HG02938 (cell line): ENCODE measurements at regions not wholly inside any gene's neighbourhood (a gene's known extent, or its start where the extent isn't known, plus 50 kb on each side); places are given as distances from the start of the nearest gene placed in this dataset.
"Not testable (repeated sequence)": the region's sequence is repeated elsewhere in the genome, so short reads cannot be mapped to it uniquely, and the experiment has no call there.

Experiments used
- ATAC-seq: cut with Tn5 transposase; IDR thresholded peaks from one replicate; pipeline ENCODE4 v1.9.1; 2021; ENCODE audit warnings: mild to moderate bottlenecking, moderate library complexity; ENCODE audit not compliant: unreplicated experiment

GRCh38 chr18:78784861-78785260 is 194.8 kb upstream of the SALL3 start:
- no peak for ATAC-seq

- ATAC-seq: no peak
These were observed 193.9 kb upstream of the SALL3 start for GRCh38 chr18:78785706-78786105.

- no peak for ATAC-seq
These were observed 192.8 kb upstream of the SALL3 start for GRCh38 chr18:78786776-78787175.

- no peak for ATAC-seq
These were observed 191.9 kb upstream of the SALL3 start for GRCh38 chr18:78787751-78788150.

GRCh38 chr18:78788161-78788560 is 191.5 kb upstream of the SALL3 start:
- ATAC-seq: no peak

GRCh38 chr18:78789850-78790249 is 189.8 kb upstream of the SALL3 start:
- no peak for ATAC-seq

GRCh38 chr18:78790511-78790910 is 189.1 kb upstream of the SALL3 start:
- ATAC-seq: no peak

GRCh38 chr18:78790960-78791359 is 188.7 kb upstream of the SALL3 start:
- no peak for ATAC-seq

- no peak for ATAC-seq
These were observed 187.5 kb upstream of the SALL3 start for GRCh38 chr18:78792094-78792493.

- ATAC-seq: no peak
These were observed 186.9 kb upstream of the SALL3 start for GRCh38 chr18:78792736-78793135.

- ATAC-seq: no peak
These were observed 186.1 kb upstream of the SALL3 start for GRCh38 chr18:78793313-78794070.

- no peak for ATAC-seq
These were observed 185.6 kb upstream of the SALL3 start for GRCh38 chr18:78794071-78794430.

GRCh38 chr18:78796693-78797455 is 182.7 kb upstream of the SALL3 start:
- ATAC-seq: no peak

- ATAC-seq: no peak
These were observed 182.1 kb upstream of the SALL3 start for GRCh38 chr18:78797499-78797898.

- ATAC-seq: no peak
These were observed 181.0 kb upstream of the SALL3 start for GRCh38 chr18:78798402-78799175.

- no peak for ATAC-seq
These were observed 180.1 kb upstream of the SALL3 start for GRCh38 chr18:78799382-78800089.

GRCh38 chr18:78800102-78800851 is 179.3 kb upstream of the SALL3 start:
- ATAC-seq: not testable (repeated sequence)

- ATAC-seq: no peak
These were observed 178.6 kb upstream of the SALL3 start for GRCh38 chr18:78801011-78801410.

- ATAC-seq: no peak
These were observed 176.5 kb upstream of the SALL3 start for GRCh38 chr18:78803104-78803503.
